Sigmoid colon (tissue), 6 donors: ENCODE measurements at regions not wholly inside any gene's neighbourhood (a gene's known extent, or its start where the extent isn't known, plus 50 kb on each side); places are given as distances from the start of the nearest gene placed in this dataset.

ENCODE experiments used
- DNase-seq: peaks from one replicate; pipeline ENCODE4 v3.0.0-alpha.2; 2019
- H3K27ac ChIP-seq, 4 donors: fragments of 200-600 bp; sonication (generic); one replicate each; pipeline ENCODE4 v1.5.1; 2016 to 2019; ENCODE audit warnings: mild to moderate bottlenecking in 1 of 4
- H3K27me3 ChIP-seq, 3 donors: fragments of 200-600 bp; sonication (generic); one replicate each; pipeline ENCODE4 v1.5.1; 2019; ENCODE audit warnings: mild to moderate bottlenecking in 1 of 3
- H3K36me3 ChIP-seq, 4 donors: fragments of 200-600 bp; sonication (generic); one replicate each; pipeline ENCODE4 v1.5.1; 2016 to 2019
- H3K4me1 ChIP-seq, 4 donors: fragments of 200-600 bp; sonication (generic); one replicate each; pipeline ENCODE4 v1.5.1; 2017 to 2019
- H3K4me3 ChIP-seq, 4 donors: fragments of 200-600 bp; sonication (generic); one replicate each; pipeline ENCODE4 v1.5.1; 2017 to 2019; ENCODE audit warnings: mild to moderate bottlenecking in 2 of 4, moderate library complexity in 1 of 4
- H3K9me3 ChIP-seq, 4 donors: fragments of 200-600 bp in 3 of 4; sonication (generic) in 3 of 4; one replicate each; pipeline versions ENCODE4 v1.5.1 to v1.6.1; 2013 to 2019
- EP300 ChIP-seq, 4 donors: sonication (generic); formaldehyde crosslinking; IDR thresholded peaks; one replicate each; pipeline ENCODE4 v1.6.1; 2017; ENCODE audit warnings: antibody characterized with exemption in 4 of 4
- POLR2A ChIP-seq, 2 donors: fragments of 450-650 bp; IDR thresholded peaks; one replicate each; pipeline ENCODE4 v1.6.1; 2016; ENCODE audit warnings: antibody characterized with exemption in 2 of 2, mild to moderate bottlenecking in 2 of 2, moderate library complexity in 2 of 2
- POLR2AphosphoS5 ChIP-seq, 4 donors: sonication (generic); formaldehyde crosslinking; IDR thresholded peaks; one replicate each; pipeline ENCODE4 v1.6.1; 2017; ENCODE audit warnings: antibody characterized with exemption in 4 of 4
- WGBS, 2 donors: extraction: QIAGEN DNeasy Blood & Tissue Kit; methylation state at CpG; one replicate each; pipeline ENCODE4 v1.1.7; 2013; 5-methylcytosine and 5-hydroxymethylcytosine counted together
- intact Hi-C: fragments of 100-400 bp; cut with DNase I; formaldehyde crosslinking; loops from one replicate; pipeline ENCODE4 v1.15.1; 2023
- TF ChIP-seq, protein P1 (sequence below), 4 experiments: fragments of 450-650 bp in 3 of 4; fragments of 200-600 bp in 1 of 4; IDR thresholded peaks; one replicate each; pipeline ENCODE4 v1.5.1; 2016 to 2019; ENCODE audit warnings: antibody characterized with exemption in 4 of 4, mild to moderate bottlenecking in 3 of 4, moderate library complexity in 2 of 4
- donor health status: healthy with polysubstance abuse.
- donor health status: healthy.

DNA sequence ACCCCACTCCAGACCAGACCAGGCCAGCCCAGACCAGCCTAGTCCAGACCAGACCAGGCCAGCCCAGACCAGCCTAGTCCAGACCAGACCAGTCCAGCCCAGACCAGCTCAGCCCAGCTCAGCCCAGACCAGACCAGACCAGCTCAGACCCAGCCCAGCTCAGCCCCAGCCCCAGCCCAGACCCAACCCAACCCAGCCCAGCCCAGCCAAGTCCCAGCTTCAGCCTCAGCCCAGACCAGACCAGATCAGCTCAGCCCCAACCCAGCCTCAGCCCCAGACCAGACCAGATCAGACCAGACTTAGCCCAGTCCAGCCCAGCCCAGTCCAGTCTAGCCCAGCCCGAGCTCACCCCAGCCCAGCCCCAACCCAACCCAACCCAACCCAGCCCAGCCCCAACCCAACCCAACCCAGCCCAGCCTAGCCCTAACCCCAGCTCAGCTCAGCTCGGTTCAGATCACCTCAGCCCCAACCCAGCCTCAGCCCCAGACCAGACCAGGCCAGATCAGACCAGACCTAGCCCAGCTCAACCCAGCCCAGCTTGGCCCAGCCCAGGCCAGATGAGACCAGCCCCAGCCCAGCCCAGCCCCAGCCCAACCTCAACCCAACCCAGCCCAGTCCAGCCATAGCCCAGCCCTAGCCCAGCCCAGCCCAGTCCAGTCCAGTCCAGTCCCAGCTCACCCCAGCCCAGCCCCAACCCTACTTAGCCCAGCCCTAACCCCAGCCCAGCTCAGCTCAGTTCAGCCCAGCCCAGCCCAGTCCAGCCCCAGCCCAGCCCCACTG, 204.7 kb downstream of the BCL11B start:
- H3K27ac ChIP-seq, result no peak overlapping the region
- H3K4me1 ChIP-seq, result no peaks in the 10 kb centered on the region
- WGBS, 2 donors, result 84 to 90% methylated on average over 2 of the region's 2 CpGs
- H3K4me3 ChIP-seq, result no peak overlapping the region
- intact Hi-C loops, result no loop called here
- H3K27me3 ChIP-seq, result no peaks in the 10 kb centered on the region
- TF ChIP-seq POLR2AphosphoS5 (IDR thresholded peaks at IDR 0.05) (no peak), EP300 (IDR thresholded peaks at IDR 0.05) (no peak), POLR2A (IDR thresholded peaks at IDR 0.05) (no peak)
- TF ChIP-seq, protein P1, sequence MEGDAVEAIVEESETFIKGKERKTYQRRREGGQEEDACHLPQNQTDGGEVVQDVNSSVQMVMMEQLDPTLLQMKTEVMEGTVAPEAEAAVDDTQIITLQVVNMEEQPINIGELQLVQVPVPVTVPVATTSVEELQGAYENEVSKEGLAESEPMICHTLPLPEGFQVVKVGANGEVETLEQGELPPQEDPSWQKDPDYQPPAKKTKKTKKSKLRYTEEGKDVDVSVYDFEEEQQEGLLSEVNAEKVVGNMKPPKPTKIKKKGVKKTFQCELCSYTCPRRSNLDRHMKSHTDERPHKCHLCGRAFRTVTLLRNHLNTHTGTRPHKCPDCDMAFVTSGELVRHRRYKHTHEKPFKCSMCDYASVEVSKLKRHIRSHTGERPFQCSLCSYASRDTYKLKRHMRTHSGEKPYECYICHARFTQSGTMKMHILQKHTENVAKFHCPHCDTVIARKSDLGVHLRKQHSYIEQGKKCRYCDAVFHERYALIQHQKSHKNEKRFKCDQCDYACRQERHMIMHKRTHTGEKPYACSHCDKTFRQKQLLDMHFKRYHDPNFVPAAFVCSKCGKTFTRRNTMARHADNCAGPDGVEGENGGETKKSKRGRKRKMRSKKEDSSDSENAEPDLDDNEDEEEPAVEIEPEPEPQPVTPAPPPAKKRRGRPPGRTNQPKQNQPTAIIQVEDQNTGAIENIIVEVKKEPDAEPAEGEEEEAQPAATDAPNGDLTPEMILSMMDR (IDR thresholded peaks at IDR 0.05), result no peak
- peaks cover 0 to 3% (median 0%) of the 10 kb centered on the region in 4 donors for H3K9me3 ChIP-seq
- DNase-seq, result no peak
- no peaks in the 10 kb centered on the region for H3K36me3 ChIP-seq

DNA sequence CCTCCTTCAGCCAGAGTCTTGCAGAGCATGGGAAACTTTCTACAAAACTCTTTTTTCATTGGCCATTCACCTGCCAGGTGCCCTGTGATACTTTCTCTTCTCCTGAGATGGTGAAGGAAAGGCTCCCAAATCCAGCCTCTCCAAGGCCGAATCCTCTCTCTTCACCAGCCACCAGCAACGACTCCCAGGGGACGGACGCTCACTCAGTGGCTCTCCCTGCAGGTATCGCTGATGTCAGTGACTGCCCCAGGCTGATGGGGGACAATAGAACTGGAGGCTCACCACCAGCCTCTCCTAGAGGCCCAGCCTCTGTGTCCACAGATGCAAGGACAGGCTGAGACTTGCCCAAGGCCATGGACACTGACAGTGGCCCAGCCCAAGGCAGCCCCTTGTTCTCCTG, 204.1 kb downstream of the BCL11B start:
- Histone ChIP-seq H3K27me3 (no peaks in the 10 kb centered on the region), H3K9me3 (peaks cover 0 to 3% (median 0%) of the 10 kb centered on the region in 4 donors), H3K36me3 (no peaks in the 10 kb centered on the region), H3K4me3 (no peak overlapping the region), H3K4me1 (no peaks in the 10 kb centered on the region), H3K27ac (no peak overlapping the region)
- DNase-seq, result no peak
- TF ChIP-seq POLR2AphosphoS5 (IDR thresholded peaks at IDR 0.05) (no peak), POLR2A (IDR thresholded peaks at IDR 0.05) (no peak), EP300 (IDR thresholded peaks at IDR 0.05) (no peak)
- TF ChIP-seq, protein P1 (IDR thresholded peaks at IDR 0.05), result no peak
- intact Hi-C loops, result no loop called here
- 93 to 96% methylated on average over 5 of the region's 5 CpGs for WGBS, 2 donors

DNA sequence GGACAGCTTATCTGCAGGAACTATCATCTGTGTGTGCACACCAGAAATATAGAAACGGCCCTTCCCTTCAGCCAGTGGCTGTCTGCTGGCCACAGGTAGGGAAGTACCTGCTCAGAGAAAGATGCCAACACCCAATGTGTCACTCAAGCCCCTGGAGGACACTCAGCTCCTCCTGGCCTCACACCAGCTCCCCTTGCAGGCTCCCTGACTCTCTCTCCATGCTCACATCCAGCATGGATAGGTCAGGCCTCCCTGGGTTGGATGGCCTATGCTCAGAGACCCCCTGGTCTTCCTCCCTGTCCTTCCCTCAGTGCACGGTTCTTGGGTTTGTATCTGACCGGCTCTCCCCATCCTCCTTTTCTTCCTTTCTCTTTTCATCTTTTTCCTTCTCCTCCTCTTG, 202.1 kb downstream of the BCL11B start:
- Histone ChIP-seq H3K27me3 (no peaks in the 10 kb centered on the region), H3K27ac (no peak overlapping the region), H3K4me1 (no peaks in the 10 kb centered on the region), H3K9me3 (peaks cover 0 to 3% (median 0%) of the 10 kb centered on the region in 4 donors), H3K4me3 (no peak overlapping the region), H3K36me3 (no peaks in the 10 kb centered on the region)
- DNase-seq, result no peak
- 72 to 87% methylated on average over 3 of the region's 3 CpGs for WGBS, 2 donors
- TF ChIP-seq, protein P1 (IDR thresholded peaks at IDR 0.05), result no peak
- TF ChIP-seq EP300 (IDR thresholded peaks at IDR 0.05) (no peak), POLR2A (IDR thresholded peaks at IDR 0.05) (no peak), POLR2AphosphoS5 (IDR thresholded peaks at IDR 0.05) (no peak)
- intact Hi-C loops, result no loop called here

DNA sequence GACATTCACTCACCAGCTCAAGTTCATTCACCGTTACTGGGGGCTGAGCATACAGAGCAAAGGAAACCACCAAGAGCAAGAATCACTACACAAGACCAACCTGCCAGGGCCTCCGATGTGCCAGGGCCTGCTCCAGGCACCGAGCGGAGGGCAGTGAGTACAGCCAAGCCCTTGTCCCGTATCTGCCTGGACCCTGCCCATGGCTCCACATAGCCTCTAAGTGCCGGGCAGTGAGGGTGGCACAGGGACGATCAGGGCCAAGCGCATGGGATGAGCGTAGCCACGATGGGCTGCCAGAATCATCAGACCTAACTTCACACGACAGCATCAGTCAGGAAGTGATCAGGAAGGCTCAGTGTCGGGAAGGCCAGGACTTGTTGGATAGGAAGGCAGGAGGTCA, 199.6 kb downstream of the BCL11B start:
- no peaks in the 10 kb centered on the region for H3K4me1 ChIP-seq
- H3K27me3 ChIP-seq, result no peaks in the 10 kb centered on the region
- no peak overlapping the region for H3K27ac ChIP-seq
- no peak overlapping the region for H3K4me3 ChIP-seq
- TF ChIP-seq POLR2AphosphoS5 (IDR thresholded peaks at IDR 0.05), result no peak
- TF ChIP-seq, protein P1 (IDR thresholded peaks at IDR 0.05), result no peak
- TF ChIP-seq EP300 (IDR thresholded peaks at IDR 0.05), result no peak
- no peak for TF ChIP-seq POLR2A (IDR thresholded peaks at IDR 0.05)
- no peak for DNase-seq
- intact Hi-C loops, result no loop called here
- H3K9me3 ChIP-seq, result peaks cover 0 to 3% (median 0%) of the 10 kb centered on the region in 4 donors
- H3K36me3 ChIP-seq, result no peaks in the 10 kb centered on the region
- WGBS, 2 donors, result 91% methylated on average over 12 of the region's 12 CpGs
